ENCODE measurements at regions not wholly inside any gene's neighbourhood (a gene's known extent, or its start where the extent isn't known, plus 50 kb on each side); places are given as distances from the start of the nearest gene placed in this dataset.

GRCh38 chr2:38218591-38218991 lies 142.6 kb upstream of the CYP1B1 start:
- intact Hi-C loops (cut with DNase I; ENCODE audit: low total_unique reads), result no loop called here
- 47 to 75% (median 66%) methylated on average over 4 of the region's 4 CpGs for WGBS, 5 donors
- Histone ChIP-seq H3K4me3 (no peak overlapping the region), H3K27ac (peak overlapping the region in 4 of 5 donors; percentile 27 to 81 (median 46)), H3K9me3 (no peaks in the 10 kb centered on the region), H3K4me1 (peaks cover 0 to 34% (median 16%) of the 10 kb centered on the region in 4 donors), H3K27me3 (peaks cover 0 to 4% (median 0%) of the 10 kb centered on the region in 3 donors), H3K36me3 (no peaks in the 10 kb centered on the region)
- DNase-seq, result peak in 1 of 2 donors; percentile 83
- TF ChIP-seq EP300 (IDR thresholded peaks at IDR 0.05) (no peak), POLR2AphosphoS5 (IDR thresholded peaks at IDR 0.05) (peak; percentile 34 to 53 (median 42))

GRCh38 chr2:38217401-38218188 lies 141.6 kb upstream of the CYP1B1 start:
- no peaks in the 10 kb centered on the region for H3K36me3 ChIP-seq
- 54 to 77% (median 75%) methylated on average over 6 of the region's 6 CpGs for WGBS, 5 donors
- intact Hi-C loops (cut with DNase I; ENCODE audit: low total_unique reads), result no loop called here
- H3K27ac ChIP-seq, result peak overlapping the region in 4 of 5 donors; percentile 2 to 81 (median 46)
- peaks cover 0 to 4% (median 0%) of the 10 kb centered on the region in 3 donors for H3K27me3 ChIP-seq
- no peaks in the 10 kb centered on the region for H3K9me3 ChIP-seq
- H3K4me1 ChIP-seq, result peaks cover 0 to 34% (median 16%) of the 10 kb centered on the region in 4 donors
- DNase-seq, result no peak
- TF ChIP-seq EP300 (IDR thresholded peaks at IDR 0.05) (no peak), POLR2A (IDR thresholded peaks at IDR 0.05) (no peak), CTCF (IDR thresholded peaks at IDR 0.05) (no peak), POLR2AphosphoS5 (IDR thresholded peaks at IDR 0.05) (no peak)
- H3K4me3 ChIP-seq, result no peak overlapping the region

DNA sequence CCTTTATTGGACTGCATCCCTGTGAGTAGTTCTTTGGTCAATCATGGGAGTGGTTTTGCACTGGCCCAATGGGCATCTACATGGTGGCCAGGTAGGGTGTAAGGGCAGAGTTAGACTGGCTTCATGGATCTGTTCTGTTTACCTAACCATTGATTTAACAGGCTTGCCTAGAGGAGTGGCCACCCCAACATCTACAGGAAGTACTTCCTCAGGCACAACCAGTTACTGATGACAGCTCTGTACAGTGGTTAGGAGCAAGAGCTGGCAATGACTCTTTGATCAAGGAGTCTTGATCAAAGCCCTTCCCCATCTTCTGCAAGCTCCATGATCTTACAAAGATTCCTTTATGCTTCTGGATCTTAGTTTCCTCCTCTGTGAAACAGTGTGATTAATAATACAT lies 140.9 kb upstream of the CYP1B1 start:
- Histone ChIP-seq H3K27me3 (peaks cover 0 to 4% (median 0%) of the 10 kb centered on the region in 3 donors), H3K36me3 (no peaks in the 10 kb centered on the region), H3K9me3 (no peaks in the 10 kb centered on the region), H3K4me1 (peaks cover 0 to 34% (median 16%) of the 10 kb centered on the region in 4 donors), H3K4me3 (no peak overlapping the region), H3K27ac (peak overlapping the region in 1 of 5 donors; percentile 81)
- no peak for DNase-seq
- no peak for TF ChIP-seq EP300 (IDR thresholded peaks at IDR 0.05)
- no peak for TF ChIP-seq POLR2AphosphoS5 (IDR thresholded peaks at IDR 0.05)
- no peak for TF ChIP-seq POLR2A (IDR thresholded peaks at IDR 0.05)
- TF ChIP-seq CTCF (IDR thresholded peaks at IDR 0.05), result no peak
- intact Hi-C loops (cut with DNase I; ENCODE audit: low total_unique reads), result no loop called here

GRCh38 chr2:38215993-38216392 lies 140.0 kb upstream of the CYP1B1 start:
- H3K4me1 ChIP-seq, result peaks cover 0 to 34% (median 16%) of the 10 kb centered on the region in 4 donors
- H3K36me3 ChIP-seq, result no peaks in the 10 kb centered on the region
- H3K4me3 ChIP-seq, result no peak overlapping the region
- intact Hi-C loops (cut with DNase I; ENCODE audit: low total_unique reads), result no loop called here
- H3K27me3 ChIP-seq, result peaks cover 0 to 4% (median 0%) of the 10 kb centered on the region in 3 donors
- H3K27ac ChIP-seq, result no peak overlapping the region
- TF ChIP-seq CTCF (IDR thresholded peaks at IDR 0.05) (no peak), POLR2A (IDR thresholded peaks at IDR 0.05) (no peak), POLR2AphosphoS5 (IDR thresholded peaks at IDR 0.05) (no peak), EP300 (IDR thresholded peaks at IDR 0.05) (no peak)
- H3K9me3 ChIP-seq, result no peaks in the 10 kb centered on the region
- DNase-seq, result no peak

DNA sequence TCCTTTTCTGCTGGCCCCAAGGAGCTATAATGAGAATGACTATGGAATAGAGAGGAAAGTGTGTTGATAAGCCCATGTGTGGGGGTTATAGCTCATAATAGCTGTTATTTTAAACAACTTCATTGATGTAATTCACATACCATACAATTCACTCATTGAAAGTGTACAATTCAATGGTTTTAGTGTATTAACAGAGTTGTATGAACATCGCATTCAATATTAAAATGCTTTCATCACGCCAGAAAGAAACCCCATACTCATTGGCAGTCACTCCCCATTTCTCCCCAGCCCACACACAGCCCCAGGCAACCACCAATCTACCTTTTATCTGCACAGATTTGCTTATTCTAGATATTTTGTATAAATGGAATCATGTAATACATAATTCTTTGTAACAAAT lies 139.6 kb upstream of the CYP1B1 start:
- 81 to 96% (median 85%) methylated on average over 2 of the region's 2 CpGs for WGBS, 5 donors
- Histone ChIP-seq H3K27ac (peak overlapping the region in 3 of 5 donors; percentile 16 to 38 (median 28)), H3K36me3 (no peaks in the 10 kb centered on the region), H3K9me3 (no peaks in the 10 kb centered on the region), H3K4me3 (no peak overlapping the region), H3K27me3 (peaks cover 0 to 4% (median 0%) of the 10 kb centered on the region in 3 donors), H3K4me1 (peaks cover 0 to 34% (median 16%) of the 10 kb centered on the region in 4 donors)
- no peak for DNase-seq
- TF ChIP-seq EP300 (IDR thresholded peaks at IDR 0.05), result no peak
- TF ChIP-seq CTCF (IDR thresholded peaks at IDR 0.05), result no peak
- TF ChIP-seq POLR2A (IDR thresholded peaks at IDR 0.05), result no peak
- no peak for TF ChIP-seq POLR2AphosphoS5 (IDR thresholded peaks at IDR 0.05)
- intact Hi-C loops (cut with DNase I; ENCODE audit: low total_unique reads), result no loop called here
